ENCODE measurements at regions not wholly inside any gene's neighbourhood (a gene's known extent, or its start where the extent isn't known, plus 50 kb on each side); places are given as distances from the start of the nearest gene placed in this dataset.
"Not testable (repeated sequence)": the region's sequence is repeated elsewhere in the genome, so short reads cannot be mapped to it uniquely, and the experiment has no call there.

DNA sequence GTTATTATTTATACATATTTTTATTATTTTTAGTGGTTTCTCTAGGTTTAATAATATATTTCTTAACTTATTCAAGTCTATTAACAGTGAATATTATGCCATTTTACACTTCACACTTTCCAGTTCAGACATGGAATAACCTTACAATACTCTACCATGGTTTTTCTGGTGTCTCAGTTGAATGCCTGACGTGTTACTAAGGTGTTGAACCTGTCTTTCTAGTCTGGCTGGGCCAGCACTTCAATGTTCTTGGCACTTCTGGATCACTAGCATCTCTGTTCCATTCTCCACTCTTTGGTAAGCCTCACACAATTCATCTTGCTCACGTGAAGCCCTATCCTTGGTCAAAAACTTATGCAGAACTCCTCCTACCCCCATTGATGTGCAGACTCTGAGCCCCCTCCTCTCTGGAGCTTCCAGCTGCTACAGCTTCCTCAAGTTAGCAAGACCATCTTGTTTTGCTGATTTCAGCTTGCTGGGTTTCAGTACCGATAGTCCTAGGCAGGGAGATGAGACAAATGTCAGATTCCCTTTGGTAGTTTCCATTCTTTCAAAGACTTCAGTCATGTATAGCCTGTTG lies 243.1 kb downstream of the FBXO4 start:
- H3K4me3 Mint-ChIP-seq = no peak overlapping the region
- no peak for DNase-seq (ENCODE audit: low spot score in 2 of 2, unreplicated experiment in 2 of 2)
- H3K27ac Mint-ChIP-seq = no peak overlapping the region
- no peaks in the 10 kb centered on the region for H3K36me3 Mint-ChIP-seq
- TF ChIP-seq, protein P1, sequence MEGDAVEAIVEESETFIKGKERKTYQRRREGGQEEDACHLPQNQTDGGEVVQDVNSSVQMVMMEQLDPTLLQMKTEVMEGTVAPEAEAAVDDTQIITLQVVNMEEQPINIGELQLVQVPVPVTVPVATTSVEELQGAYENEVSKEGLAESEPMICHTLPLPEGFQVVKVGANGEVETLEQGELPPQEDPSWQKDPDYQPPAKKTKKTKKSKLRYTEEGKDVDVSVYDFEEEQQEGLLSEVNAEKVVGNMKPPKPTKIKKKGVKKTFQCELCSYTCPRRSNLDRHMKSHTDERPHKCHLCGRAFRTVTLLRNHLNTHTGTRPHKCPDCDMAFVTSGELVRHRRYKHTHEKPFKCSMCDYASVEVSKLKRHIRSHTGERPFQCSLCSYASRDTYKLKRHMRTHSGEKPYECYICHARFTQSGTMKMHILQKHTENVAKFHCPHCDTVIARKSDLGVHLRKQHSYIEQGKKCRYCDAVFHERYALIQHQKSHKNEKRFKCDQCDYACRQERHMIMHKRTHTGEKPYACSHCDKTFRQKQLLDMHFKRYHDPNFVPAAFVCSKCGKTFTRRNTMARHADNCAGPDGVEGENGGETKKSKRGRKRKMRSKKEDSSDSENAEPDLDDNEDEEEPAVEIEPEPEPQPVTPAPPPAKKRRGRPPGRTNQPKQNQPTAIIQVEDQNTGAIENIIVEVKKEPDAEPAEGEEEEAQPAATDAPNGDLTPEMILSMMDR (IDR thresholded peaks at IDR 0.05; ENCODE audit: unreplicated experiment) = no peak
- no peaks in the 10 kb centered on the region for H3K9me3 Mint-ChIP-seq
- no peaks in the 10 kb centered on the region for H3K27me3 Mint-ChIP-seq (ENCODE audit: low read depth)
- no peaks in the 10 kb centered on the region for H3K4me1 Mint-ChIP-seq

DNA sequence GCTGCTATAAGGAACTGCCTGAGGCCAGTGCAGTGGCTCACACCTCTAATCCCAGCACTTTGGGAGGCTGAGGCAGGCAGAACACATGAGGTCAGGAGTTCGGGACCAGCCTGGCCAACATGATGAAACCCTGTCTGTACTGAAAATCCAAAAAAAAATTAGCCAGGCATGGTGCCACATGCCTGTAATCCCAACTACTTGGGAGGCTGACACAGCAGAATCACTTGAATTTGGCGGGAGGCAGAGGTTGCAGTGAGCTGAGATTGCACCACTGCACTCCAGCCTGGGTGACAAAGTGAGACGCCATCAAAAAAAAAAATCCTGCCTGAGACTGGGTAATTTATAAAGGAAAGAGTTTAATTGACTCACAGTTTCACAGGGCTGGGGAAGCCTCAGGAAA lies 247.1 kb upstream of the GHR start:
- H3K9me3 Mint-ChIP-seq = peaks cover 15% of the 10 kb centered on the region
- not testable (repeated sequence) for H3K27me3 Mint-ChIP-seq (ENCODE audit: low read depth); H3K4me1 Mint-ChIP-seq; H3K36me3 Mint-ChIP-seq; H3K4me3 Mint-ChIP-seq; DNase-seq (ENCODE audit: low spot score in 2 of 2, unreplicated experiment in 2 of 2); H3K27ac Mint-ChIP-seq

GRCh38 chr5:42179843-42180242 lies 243.4 kb upstream of the GHR start:
- H3K4me3 Mint-ChIP-seq; H3K4me1 Mint-ChIP-seq; H3K27me3 Mint-ChIP-seq (ENCODE audit: low read depth); H3K27ac Mint-ChIP-seq; DNase-seq (ENCODE audit: low spot score in 2 of 2, unreplicated experiment in 2 of 2); H3K36me3 Mint-ChIP-seq: not testable (repeated sequence)
- H3K9me3 Mint-ChIP-seq = peaks cover 15% of the 10 kb centered on the region

- Mint-ChIP-seq H3K27ac (no peak overlapping the region), H3K9me3 (peaks cover 11% of the 10 kb centered on the region), H3K36me3 (no peaks in the 10 kb centered on the region), H3K4me1 (no peaks in the 10 kb centered on the region), H3K27me3 (ENCODE audit: low read depth) (no peaks in the 10 kb centered on the region), H3K4me3 (no peak overlapping the region)
- no peak for DNase-seq (ENCODE audit: low spot score in 2 of 2, unreplicated experiment in 2 of 2)
- TF ChIP-seq, protein P1 (IDR thresholded peaks at IDR 0.05; ENCODE audit: unreplicated experiment) = no peak
These were observed 206.3 kb upstream of the GHR start for GRCh38 chr5:42216904-42217303.

DNA sequence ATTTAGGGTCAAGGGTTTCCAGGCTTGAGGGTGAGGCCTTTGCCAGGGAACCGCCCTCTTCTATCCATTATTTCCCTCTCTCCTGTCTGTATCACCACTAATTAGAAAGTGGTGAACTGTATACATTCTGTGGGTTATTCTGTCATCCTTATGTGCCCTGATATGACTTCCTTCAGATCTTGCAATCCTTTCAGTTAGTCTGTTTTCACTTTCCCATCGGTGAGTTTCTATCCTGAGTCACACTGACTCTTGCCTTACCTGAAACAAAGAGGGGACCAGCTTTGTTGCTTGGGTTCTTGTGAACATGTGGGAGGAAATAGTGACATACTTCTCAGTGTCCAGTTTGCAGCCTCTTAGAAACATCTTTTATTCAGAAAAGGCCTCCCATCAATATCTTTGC lies 205.4 kb upstream of the GHR start:
- Mint-ChIP-seq H3K36me3 (no peaks in the 10 kb centered on the region), H3K4me3 (no peak overlapping the region), H3K27ac (no peak overlapping the region), H3K4me1 (no peaks in the 10 kb centered on the region), H3K9me3 (peaks cover 8% of the 10 kb centered on the region), H3K27me3 (ENCODE audit: low read depth) (no peaks in the 10 kb centered on the region)
- TF ChIP-seq, protein P1 (IDR thresholded peaks at IDR 0.05; ENCODE audit: unreplicated experiment) = no peak
- no peak for DNase-seq (ENCODE audit: low spot score in 2 of 2, unreplicated experiment in 2 of 2)

GRCh38 chr5:42225009-42225408 lies 198.2 kb upstream of the GHR start:
- no peak overlapping the region for H3K27ac Mint-ChIP-seq
- H3K4me1 Mint-ChIP-seq = no peaks in the 10 kb centered on the region
- TF ChIP-seq, protein P1 (IDR thresholded peaks at IDR 0.05; ENCODE audit: unreplicated experiment) = no peak
- H3K4me3 Mint-ChIP-seq = no peak overlapping the region
- H3K36me3 Mint-ChIP-seq = no peaks in the 10 kb centered on the region
- H3K9me3 Mint-ChIP-seq = no peaks in the 10 kb centered on the region
- peaks cover 1% of the 10 kb centered on the region for H3K27me3 Mint-ChIP-seq (ENCODE audit: low read depth)
- DNase-seq (ENCODE audit: low spot score in 2 of 2, unreplicated experiment in 2 of 2) = no peak

- no peak overlapping the region for H3K4me3 Mint-ChIP-seq
- no peaks in the 10 kb centered on the region for H3K4me1 Mint-ChIP-seq
- H3K36me3 Mint-ChIP-seq = no peaks in the 10 kb centered on the region
- H3K27ac Mint-ChIP-seq = no peak overlapping the region
- no peak for DNase-seq (ENCODE audit: low spot score in 2 of 2, unreplicated experiment in 2 of 2)
- no peaks in the 10 kb centered on the region for H3K9me3 Mint-ChIP-seq
- TF ChIP-seq, protein P1 (IDR thresholded peaks at IDR 0.05; ENCODE audit: unreplicated experiment) = no peak
- peaks cover 1% of the 10 kb centered on the region for H3K27me3 Mint-ChIP-seq (ENCODE audit: low read depth)
These were observed 195.0 kb upstream of the GHR start for GRCh38 chr5:42228279-42228678.

Measured in mesothelial cell of epicardium (in vitro differentiated cells).